IMR-90 (cell line): ENCODE measurements at regions not wholly inside any gene's neighbourhood (a gene's known extent, or its start where the extent isn't known, plus 50 kb on each side); places are given as distances from the start of the nearest gene placed in this dataset.
"Not testable (repeated sequence)": the region's sequence is repeated elsewhere in the genome, so short reads cannot be mapped to it uniquely, and the experiment has no call there.

Source experiments
- ATAC-seq: fragments of 200-7000 bp; cut with Tn5 transposase; 2 replicates; pipeline ENCODE4 v1.9.1; 2020; ENCODE audit warnings: low read depth, mild to moderate bottlenecking, moderate library complexity
- BruUV-seq: library from RNA; stranded (reverse); fragments of 400-500 nt; replicated peaks from 2 replicates; lab custom pipeline; 2021; lab: Mats Ljungman, UMichigan
- CTCF ChIA-PET: fragments of 300-600 bp; formaldehyde crosslinking; extraction: SDS; loops from one replicate; lab custom pipeline; 2021; ENCODE audit warnings: antibody characterized with exemption; lab: Yijun Ruan, JAX
- POLR2A ChIA-PET: fragments of 300-600 bp; sonication (Branson Sonifier 250); formaldehyde crosslinking; loops from one replicate; lab custom pipeline; 2022; ENCODE audit warnings: antibody characterized with exemption; ENCODE audit not compliant: unreplicated experiment; lab: Charles Lee
- DNase-seq: peaks from one replicate; pipeline ENCODE4 v3.0.0; 2013
- H2AFZ ChIP-seq: replicated peaks from 2 replicates; pipeline ENCODE3; 2013; ENCODE audit warnings: low read length, mild to moderate bottlenecking; ENCODE audit not compliant: poor library complexity
- H2AK5ac ChIP-seq: 2 replicates; pipeline ENCODE4 v1.6.1; 2013; ENCODE audit warnings: low read depth, low read length, inconsistent platforms
- H2AK9ac ChIP-seq: replicated peaks from 2 replicates; pipeline ENCODE3; 2013; ENCODE audit warnings: mild to moderate bottlenecking, low read depth, low read length, moderate library complexity; ENCODE audit not compliant: poor library complexity
- H2BK120ac ChIP-seq: 2 replicates; pipeline ENCODE4 v1.6.1; 2013; ENCODE audit warnings: low read depth, low read length, inconsistent platforms
- H2BK15ac ChIP-seq: 3 replicates; pipeline ENCODE4 v1.6.1; 2013; ENCODE audit warnings: low read depth, low read length, inconsistent platforms
- H2BK20ac ChIP-seq: 2 replicates; pipeline ENCODE4 v1.6.1; 2013; ENCODE audit warnings: low read depth, mild to moderate bottlenecking, inconsistent platforms, low read length, moderate library complexity
- H2BK5ac ChIP-seq: 2 replicates; pipeline ENCODE4 v1.6.1; 2013; ENCODE audit warnings: mild to moderate bottlenecking, low read depth, low read length, inconsistent platforms; ENCODE audit not compliant: poor library complexity, severe bottlenecking
- H3K14ac ChIP-seq: replicated peaks from 2 replicates; pipeline ENCODE4 v1.6.1; 2013; ENCODE audit warnings: low read depth, low read length, inconsistent platforms
- H3K18ac ChIP-seq: 2 replicates; pipeline ENCODE4 v1.6.1; 2013; ENCODE audit warnings: low read depth, low read length, control low read depth
- H3K23ac ChIP-seq: 2 replicates; pipeline ENCODE4 v1.6.1; 2013; ENCODE audit warnings: low read depth, low read length, inconsistent platforms
- H3K27ac ChIP-seq: 2 replicates; pipeline ENCODE4 v1.5.1; 2013; ENCODE audit warnings: mild to moderate bottlenecking, control low read depth, low read length; ENCODE audit not compliant: insufficient read depth
- H3K27me3 ChIP-seq: 2 replicates; pipeline ENCODE4 v1.6.1; 2013; ENCODE audit warnings: low read length; ENCODE audit not compliant: control insufficient read depth, insufficient read depth
- H3K36me3 ChIP-seq: 2 replicates; pipeline ENCODE4 v1.6.1; 2013; ENCODE audit warnings: low read length, mixed read lengths; ENCODE audit not compliant: control insufficient read depth, insufficient read depth
- H3K4ac ChIP-seq: 2 replicates; pipeline ENCODE4 v1.6.1; 2013; ENCODE audit warnings: low read depth, low read length, inconsistent platforms
- H3K4me1 ChIP-seq: 2 replicates; pipeline ENCODE4 v1.6.1; 2013; ENCODE audit warnings: low read length, mixed read lengths; ENCODE audit not compliant: control insufficient read depth, insufficient read depth
- H3K4me2 ChIP-seq: 2 replicates; pipeline ENCODE4 v1.6.1; 2013; ENCODE audit warnings: low read depth, mild to moderate bottlenecking, control low read depth, low read length, moderate library complexity
- H3K4me3 ChIP-seq: 2 replicates; pipeline ENCODE4 v1.5.1; 2013; ENCODE audit warnings: low read depth, mild to moderate bottlenecking, control low read depth, low read length, moderate library complexity; ENCODE audit not compliant: insufficient read depth
- H3K56ac ChIP-seq: 2 replicates; pipeline ENCODE4 v1.6.1; 2013; ENCODE audit warnings: low read length, inconsistent platforms; ENCODE audit not compliant: insufficient read depth; ENCODE audit errors: extremely low read depth
- H3K79me1 ChIP-seq, 2 experiments: 2 replicates each; pipeline ENCODE4 v1.6.1; 2013; ENCODE audit warnings: low read length in 2 of 2, inconsistent platforms in 1 of 2, low read depth in 1 of 2
- H3K9ac ChIP-seq: 2 replicates; pipeline ENCODE4 v1.6.1; 2013; ENCODE audit warnings: low read depth, low read length, control low read depth
- H3K9me1 ChIP-seq: 2 replicates; pipeline ENCODE4 v1.6.1; 2013; ENCODE audit warnings: low read length, inconsistent platforms; ENCODE audit not compliant: insufficient read depth
- H3K9me3 ChIP-seq: 2 replicates; pipeline ENCODE4 v1.6.1; 2013; ENCODE audit warnings: low read length; ENCODE audit not compliant: control insufficient read depth, insufficient read depth
- H4K20me1 ChIP-seq: 2 replicates; pipeline ENCODE4 v1.6.1; 2013; ENCODE audit warnings: low read length, inconsistent platforms; ENCODE audit not compliant: insufficient read depth
- H4K5ac ChIP-seq: 2 replicates; pipeline ENCODE4 v1.6.1; 2013; ENCODE audit warnings: mild to moderate bottlenecking, low read depth, low read length, control low read depth
- H4K8ac ChIP-seq, 2 experiments: 2 replicates each; pipeline ENCODE4 v1.6.1; 2013; ENCODE audit warnings: low read depth in 2 of 2, low read length in 2 of 2, control low read depth in 1 of 2, inconsistent platforms in 1 of 2
- H4K91ac ChIP-seq: 2 replicates; pipeline ENCODE4 v1.6.1; 2013; ENCODE audit warnings: low read depth, low read length, inconsistent platforms; ENCODE audit not compliant: insufficient read depth
- dilution Hi-C: fragments of 300-500 bp; cut with HindIII; formaldehyde crosslinking; loops from one replicate; pipeline ENCODE4 v1.14.3; 2018; ENCODE audit warnings: low sequenced_read_pairs; ENCODE audit not compliant: unreplicated experiment
- in situ Hi-C: fragments of 300-500 bp; cut with MboI; formaldehyde crosslinking; loops from 3 replicates; pipeline ENCODE4 v1.14.3; 2019; ENCODE audit warnings: low sequenced_read_pairs, inconsistent platforms, mixed read lengths
- intact Hi-C: fragments of 100-400 bp; cut with micrococcal nuclease; formaldehyde crosslinking; loops from 2 replicates; pipeline ENCODE4 v1.10.0; 2022

DNA sequence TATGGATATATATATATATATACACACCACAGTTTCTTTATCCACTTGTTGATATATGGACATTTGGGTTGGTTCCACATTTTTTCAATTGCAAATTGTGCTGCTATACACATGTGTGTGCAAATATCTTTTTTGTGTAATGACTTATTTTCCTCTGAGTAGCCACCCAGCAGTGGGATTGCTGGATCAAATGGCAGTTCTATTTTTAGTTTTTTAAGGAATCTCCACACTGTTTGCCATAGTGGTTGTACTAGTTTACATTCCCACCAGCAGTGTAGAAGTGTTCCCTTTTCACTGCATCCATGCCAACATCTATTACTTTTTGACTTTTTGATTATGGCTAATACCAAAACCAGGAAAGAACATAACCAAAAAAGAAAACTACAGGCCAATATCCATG, 676.2 kb upstream of the LMO3 start:
- DNase-seq, H2BK15ac ChIP-seq, in situ Hi-C loops, POLR2A ChIA-PET, H3K23ac ChIP-seq, H2BK120ac ChIP-seq, H4K20me1 ChIP-seq, H2BK5ac ChIP-seq, BruUV-seq, H3K9me1 ChIP-seq, H3K56ac ChIP-seq, H2BK20ac ChIP-seq, H3K9ac ChIP-seq, CTCF ChIA-PET, intact Hi-C loops, H3K4ac ChIP-seq, dilution Hi-C loops, H3K18ac ChIP-seq, H3K27me3 ChIP-seq, H3K36me3 ChIP-seq, H3K9me3 ChIP-seq, H3K27ac ChIP-seq, H3K4me2 ChIP-seq, H2AFZ ChIP-seq, H4K5ac ChIP-seq, H3K79me1 ChIP-seq, H3K4me1 ChIP-seq, H2AK5ac ChIP-seq, H3K4me3 ChIP-seq, H3K14ac ChIP-seq, H2AK9ac ChIP-seq, H4K91ac ChIP-seq, H4K8ac ChIP-seq: not testable (repeated sequence)
- peak; percentile 100 for ATAC-seq
